GM10266 (cell line): ENCODE measurements at regions not wholly inside any gene's neighbourhood (a gene's known extent, or its start where the extent isn't known, plus 50 kb on each side); places are given as distances from the start of the nearest gene placed in this dataset.

Experiments used
- DNase-seq: peaks from one replicate; pipeline ENCODE4 v3.0.0; 2012; ENCODE audit errors: extremely low spot score
- TF ChIP-seq, protein P1 (sequence below): IDR thresholded peaks from 2 replicates; pipeline ENCODE4 v1.5.1; 2012; ENCODE audit warnings: mild to moderate bottlenecking, low read depth; ENCODE audit not compliant: control insufficient read depth, insufficient read depth; ENCODE audit errors: missing control alignments

DNA sequence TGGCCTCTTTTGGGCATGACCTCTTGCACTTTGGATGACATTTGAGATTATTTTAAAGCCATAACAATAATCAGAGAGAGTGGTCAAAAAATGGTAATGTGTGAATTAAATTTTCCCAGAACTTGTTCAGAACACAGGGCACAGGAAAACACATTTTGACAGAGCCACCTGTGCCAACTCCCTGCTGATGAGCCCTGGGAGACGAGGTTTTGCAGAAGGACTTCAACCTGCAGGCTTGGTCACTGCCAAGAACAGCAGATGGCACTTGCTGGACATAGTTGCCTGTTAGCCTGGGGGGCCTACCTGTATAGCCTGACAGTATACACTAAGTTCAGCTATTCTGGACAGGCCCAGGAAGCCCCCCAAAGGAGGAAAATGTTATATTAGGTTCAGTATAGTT is 277.8 kb upstream of the EMCN start:
- no peak for DNase-seq
- TF ChIP-seq, protein P1, sequence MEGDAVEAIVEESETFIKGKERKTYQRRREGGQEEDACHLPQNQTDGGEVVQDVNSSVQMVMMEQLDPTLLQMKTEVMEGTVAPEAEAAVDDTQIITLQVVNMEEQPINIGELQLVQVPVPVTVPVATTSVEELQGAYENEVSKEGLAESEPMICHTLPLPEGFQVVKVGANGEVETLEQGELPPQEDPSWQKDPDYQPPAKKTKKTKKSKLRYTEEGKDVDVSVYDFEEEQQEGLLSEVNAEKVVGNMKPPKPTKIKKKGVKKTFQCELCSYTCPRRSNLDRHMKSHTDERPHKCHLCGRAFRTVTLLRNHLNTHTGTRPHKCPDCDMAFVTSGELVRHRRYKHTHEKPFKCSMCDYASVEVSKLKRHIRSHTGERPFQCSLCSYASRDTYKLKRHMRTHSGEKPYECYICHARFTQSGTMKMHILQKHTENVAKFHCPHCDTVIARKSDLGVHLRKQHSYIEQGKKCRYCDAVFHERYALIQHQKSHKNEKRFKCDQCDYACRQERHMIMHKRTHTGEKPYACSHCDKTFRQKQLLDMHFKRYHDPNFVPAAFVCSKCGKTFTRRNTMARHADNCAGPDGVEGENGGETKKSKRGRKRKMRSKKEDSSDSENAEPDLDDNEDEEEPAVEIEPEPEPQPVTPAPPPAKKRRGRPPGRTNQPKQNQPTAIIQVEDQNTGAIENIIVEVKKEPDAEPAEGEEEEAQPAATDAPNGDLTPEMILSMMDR, result no peak

DNA sequence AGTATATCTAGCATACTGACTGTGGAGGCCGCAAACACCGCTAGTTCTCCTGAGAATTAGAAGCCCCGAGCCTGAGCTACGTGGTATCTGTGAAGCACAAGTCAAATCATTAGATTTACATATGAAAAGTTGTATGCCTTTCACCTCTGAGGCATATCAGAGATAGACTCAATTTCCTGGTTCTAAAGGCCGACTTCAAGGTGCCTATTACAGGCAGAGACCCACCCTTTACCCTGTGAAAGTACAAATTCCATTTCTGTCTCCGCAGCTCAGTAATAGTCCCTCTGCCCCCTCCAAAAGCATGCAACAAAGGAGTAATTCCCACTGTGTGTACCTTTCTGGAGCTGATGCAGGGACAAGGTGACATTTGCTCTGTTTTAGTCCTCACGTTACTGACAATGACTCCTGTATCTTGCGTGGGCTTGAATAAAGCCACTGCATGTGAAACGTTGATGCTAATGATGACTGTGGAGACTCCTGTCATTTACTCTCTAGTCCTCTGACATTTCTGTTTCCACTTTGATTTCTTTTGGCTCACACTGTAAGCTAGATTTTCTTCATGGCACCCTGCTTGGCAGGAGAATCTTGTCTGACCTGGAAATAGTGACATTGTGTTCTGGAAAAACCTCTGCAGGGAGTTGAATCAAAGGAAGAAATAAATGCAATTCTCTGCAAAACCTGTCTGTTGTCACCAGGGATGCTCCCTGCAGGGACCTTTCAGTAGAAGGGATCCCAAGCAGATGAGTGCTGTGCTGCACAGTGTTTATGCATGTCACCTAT is 273.2 kb upstream of the EMCN start:
- no peak for DNase-seq
- TF ChIP-seq, protein P1, result no peak

DNA sequence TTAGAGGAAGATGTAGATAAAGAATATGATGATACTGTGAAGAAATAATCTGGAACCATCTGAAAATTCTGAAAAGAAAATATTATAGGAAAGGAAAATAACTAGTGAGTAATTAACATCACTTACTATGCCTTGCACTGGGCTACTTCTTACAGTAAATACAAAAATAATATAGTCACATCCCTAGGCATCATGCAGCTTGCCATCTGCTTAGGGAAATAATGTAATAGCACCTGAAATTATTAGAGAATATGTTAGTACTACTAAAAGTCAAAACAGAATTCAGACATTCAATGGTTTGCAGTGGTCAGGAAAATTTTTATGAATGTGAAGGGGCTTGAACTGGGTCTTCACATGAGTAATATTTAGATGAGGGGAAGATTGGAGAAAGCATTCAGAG is 272.2 kb upstream of the EMCN start:
- TF ChIP-seq, protein P1, result no peak
- DNase-seq, result no peak

DNA sequence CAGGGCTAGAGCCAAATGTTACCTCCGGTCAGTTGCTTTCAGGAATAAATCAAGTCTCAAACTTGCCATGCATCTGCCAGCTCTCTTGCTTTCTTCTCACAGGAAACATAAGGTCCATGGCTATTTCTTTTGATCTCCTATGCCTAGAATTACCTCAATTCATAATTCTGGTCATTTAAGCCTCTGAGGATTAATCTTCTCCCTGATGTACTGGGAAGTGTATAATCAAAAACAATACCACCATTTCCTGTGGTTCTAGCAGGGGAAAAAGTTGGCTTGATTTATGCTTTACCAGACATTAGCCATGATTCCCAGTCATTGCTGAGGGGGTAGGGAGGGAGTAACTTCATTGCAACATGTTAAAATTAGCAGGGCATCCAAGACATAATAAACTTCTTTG is 268.7 kb upstream of the EMCN start:
- TF ChIP-seq, protein P1, result no peak
- no peak for DNase-seq

DNA sequence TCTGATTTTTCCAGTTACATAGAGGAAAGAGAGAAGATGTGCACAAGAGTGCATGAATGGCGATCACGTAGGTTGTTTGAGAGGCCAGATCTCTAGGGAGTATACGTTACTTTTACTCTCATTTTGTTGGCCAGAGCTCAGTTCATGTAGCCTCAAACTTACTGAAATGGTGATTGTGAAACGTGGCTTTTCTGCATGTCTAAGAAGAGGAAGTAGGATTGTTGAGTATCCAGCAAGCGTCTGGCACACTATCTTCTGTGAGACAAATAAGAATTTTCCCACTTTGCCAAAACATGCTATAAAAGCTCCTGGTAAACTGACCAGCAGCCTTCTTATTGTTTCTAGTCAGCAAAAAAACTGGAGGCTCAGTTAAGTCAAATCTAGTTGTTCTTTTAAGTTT is 264.5 kb upstream of the EMCN start:
- DNase-seq, result no peak
- TF ChIP-seq, protein P1, result no peak

GRCh38 chr4:100781435-100781834 is 263.6 kb upstream of the EMCN start:
- no peak for DNase-seq
- TF ChIP-seq, protein P1, result no peak

GRCh38 chr4:100780126-100780525 is 262.3 kb upstream of the EMCN start:
- DNase-seq, result no peak
- TF ChIP-seq, protein P1, result no peak
